Kidney (tissue), 13 donors: ENCODE measurements at regions not wholly inside any gene's neighbourhood (a gene's known extent, or its start where the extent isn't known, plus 50 kb on each side); places are given as distances from the start of the nearest gene placed in this dataset.

ENCODE experiments used
- DNase-seq, 5 donors: peaks; one replicate each; pipeline ENCODE4 v3.0.0-alpha.2; 2013 to 2020
- FAIRE-seq: peaks from 2 replicates; lab custom pipeline; 2012; peaks lifted over from hg19 to GRCh38; lab: Jason Lieb, UNC
- H3K27ac ChIP-seq, 2 donors: one replicate each; pipeline ENCODE4 v1.7.0; 2013; ENCODE audit warnings: low read depth in 2 of 2, low read length in 2 of 2, inconsistent platforms in 1 of 2
- H3K27me3 ChIP-seq: one replicate; pipeline ENCODE4 v1.7.1; 2013; ENCODE audit warnings: low read length, inconsistent platforms; ENCODE audit not compliant: control insufficient read depth, insufficient read depth
- H3K36me3 ChIP-seq, 3 donors: one replicate each; pipeline versions ENCODE4 v1.7.0 to v1.7.1; 2013; ENCODE audit warnings: low read length in 3 of 3, control low read depth in 1 of 3, inconsistent platforms in 1 of 3; ENCODE audit not compliant: insufficient read depth in 3 of 3, control insufficient read depth in 2 of 3
- H3K4me1 ChIP-seq, 3 donors: one replicate each; pipeline versions ENCODE4 v1.7.0 to v1.7.1; 2013; ENCODE audit warnings: low read length in 3 of 3, inconsistent platforms in 1 of 3, low read depth in 1 of 3; ENCODE audit not compliant: control insufficient read depth in 2 of 3, insufficient read depth in 2 of 3
- H3K4me3 ChIP-seq, 3 donors: one replicate each; pipeline versions ENCODE4 v1.7.0 to v1.8.1; 2013; ENCODE audit warnings: low read length in 3 of 3, control low read depth in 1 of 3, inconsistent platforms in 1 of 3
- H3K9ac ChIP-seq, 3 donors: one replicate each; pipeline versions ENCODE4 v1.7.0 to v1.7.1; 2013; ENCODE audit warnings: low read length in 3 of 3, control low read depth in 1 of 3, inconsistent platforms in 1 of 3
- H3K9me3 ChIP-seq, 3 donors: one replicate each; pipeline versions ENCODE4 v1.7.0 to v1.7.1; 2013; ENCODE audit warnings: low read length in 3 of 3, control low read depth in 1 of 3, inconsistent platforms in 1 of 3; ENCODE audit not compliant: control insufficient read depth in 2 of 3, insufficient read depth in 1 of 3
- CTCF ChIP-seq: IDR thresholded peaks from 3 replicates; pipeline ENCODE4 v1.5.1; 2012; ENCODE audit warnings: mild to moderate bottlenecking, moderate library complexity, borderline replicate concordance; ENCODE audit not compliant: insufficient read depth; ENCODE audit errors: extremely low read depth
- intact Hi-C: fragments of 100-400 bp; cut with DNase I; formaldehyde crosslinking; loops from one replicate; pipeline ENCODE4 v1.11.1; 2022
- donor health status: control.
- donor health status: control.
- donor health status: control.
- donor health status: control.
- donor health status: control.
- donor health status: DM: yes; HTN: yes; CAD: no.
- donor health status: Normal renal cell carcinoma (clear cell type).

DNA sequence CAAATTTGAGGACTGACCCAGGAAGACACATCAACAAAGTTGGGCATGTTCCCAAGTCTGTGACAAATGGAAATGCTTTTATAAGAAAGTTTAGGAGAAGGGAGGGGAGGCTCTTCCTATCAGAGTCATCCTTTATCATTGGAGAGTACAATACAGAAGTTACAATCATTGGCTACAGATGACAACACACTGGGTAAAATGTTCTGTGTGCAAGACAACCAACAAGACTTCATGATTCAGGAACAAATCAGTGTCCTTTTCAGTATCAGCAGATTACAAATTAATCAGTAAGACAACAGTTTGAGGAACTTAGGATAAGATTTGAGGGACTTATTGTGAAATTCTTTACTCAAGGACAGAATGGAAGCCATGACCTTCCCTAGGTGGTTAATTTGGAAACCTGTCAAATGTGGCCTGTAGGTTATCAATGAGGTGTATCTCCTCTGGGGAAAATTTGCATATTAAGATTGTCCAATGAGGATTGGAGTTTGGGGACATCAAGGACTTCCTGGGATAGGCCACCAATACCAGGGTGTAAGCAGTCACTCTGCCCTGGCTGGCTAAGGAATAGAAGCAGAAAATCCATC, 274.4 kb upstream of the RORA start:
- no peaks in the 10 kb centered on the region for H3K36me3 ChIP-seq
- H3K9me3 ChIP-seq = no peaks in the 10 kb centered on the region
- no peak overlapping the region for H3K27ac ChIP-seq
- intact Hi-C loops = no loop called here
- no peak overlapping the region for H3K4me3 ChIP-seq
- H3K4me1 ChIP-seq = no peaks in the 10 kb centered on the region
- H3K9ac ChIP-seq = no peak overlapping the region
- DNase-seq (no peak), FAIRE-seq (no peak)
- TF ChIP-seq CTCF = no peak
- no peaks in the 10 kb centered on the region for H3K27me3 ChIP-seq

DNA sequence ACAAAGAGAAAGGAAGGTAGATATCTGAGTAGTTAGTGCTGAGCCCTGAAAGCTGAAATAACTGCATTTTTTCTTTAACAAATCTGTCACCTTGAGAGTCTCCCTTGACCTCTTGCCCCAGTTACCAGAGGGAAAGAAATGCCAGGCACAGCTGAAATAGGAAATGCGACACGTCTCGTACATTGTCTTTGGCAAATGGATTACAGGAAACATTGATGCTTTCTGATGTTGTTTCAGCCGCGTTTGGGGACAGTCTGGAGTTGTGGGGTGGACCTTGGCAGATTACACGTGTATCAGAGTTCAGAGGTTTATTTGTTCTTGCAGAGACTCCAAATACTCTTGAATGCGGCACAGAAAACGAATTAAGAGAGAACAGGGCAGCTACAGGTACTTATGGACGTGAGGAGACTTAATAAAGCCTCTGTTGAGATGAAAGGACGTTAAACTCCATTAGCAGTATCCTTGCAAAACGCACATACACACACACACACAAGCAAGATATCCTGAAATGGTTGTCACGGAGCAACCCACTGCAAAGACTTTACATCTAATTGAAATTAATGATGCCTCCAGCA, 272.8 kb upstream of the RORA start:
- Histone ChIP-seq H3K4me3 (no peak overlapping the region), H3K27ac (no peak overlapping the region), H3K9ac (no peak overlapping the region), H3K27me3 (no peaks in the 10 kb centered on the region), H3K9me3 (no peaks in the 10 kb centered on the region), H3K4me1 (no peaks in the 10 kb centered on the region), H3K36me3 (no peaks in the 10 kb centered on the region)
- FAIRE-seq = no peak
- intact Hi-C loops = no loop called here
- DNase-seq = peak in 1 of 5 donors; percentile 40
- TF ChIP-seq CTCF = no peak

DNA sequence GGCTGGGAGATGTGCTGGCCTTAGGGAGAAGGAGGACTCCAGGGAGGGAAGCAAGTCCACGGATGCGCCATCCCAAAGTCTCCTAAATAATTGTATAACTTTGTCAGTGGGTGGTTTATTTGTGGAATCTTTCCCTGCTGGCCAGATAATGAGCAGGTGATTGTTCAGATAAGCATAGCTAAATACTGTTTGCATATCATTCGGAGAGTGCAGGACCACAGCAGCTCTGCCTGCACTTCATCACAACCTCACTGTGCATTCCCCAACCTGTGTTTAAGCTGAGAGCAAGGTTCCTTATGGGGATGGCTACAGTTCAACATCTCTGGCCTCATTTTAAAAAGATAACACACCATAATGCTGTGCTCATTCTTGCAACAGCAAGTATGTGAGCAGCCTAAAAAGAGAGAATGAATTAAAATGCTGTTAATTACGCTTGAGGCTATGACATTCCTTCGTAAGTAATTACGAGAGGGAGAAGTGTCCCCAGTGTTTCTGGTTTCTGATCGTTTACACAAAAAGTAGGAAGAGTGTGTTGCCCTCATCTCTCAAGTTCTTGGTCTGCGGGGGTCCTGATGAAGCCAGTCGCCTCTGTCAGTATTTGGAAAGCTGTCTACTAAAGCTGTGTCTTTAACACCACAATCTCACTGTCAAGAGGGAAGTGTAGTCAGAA, 272.0 kb upstream of the RORA start:
- Histone ChIP-seq H3K9ac (no peak overlapping the region), H3K36me3 (no peaks in the 10 kb centered on the region), H3K27ac (no peak overlapping the region), H3K27me3 (no peaks in the 10 kb centered on the region), H3K9me3 (no peaks in the 10 kb centered on the region), H3K4me1 (no peaks in the 10 kb centered on the region), H3K4me3 (no peak overlapping the region)
- FAIRE-seq = no peak
- no peak for TF ChIP-seq CTCF
- DNase-seq = no peak
- intact Hi-C loops = no loop called here
